NT2/D1 (cell line): ENCODE measurements at regions not wholly inside any gene's neighbourhood (a gene's known extent, or its start where the extent isn't known, plus 50 kb on each side); places are given as distances from the start of the nearest gene placed in this dataset.

Experiments
- YY1 ChIP-seq: IDR thresholded peaks from 2 replicates; pipeline ENCODE4 v1.6.1; 2011; ENCODE audit not compliant: insufficient read length, insufficient read depth
- ZNF274 ChIP-seq: IDR thresholded peaks from 2 replicates; pipeline ENCODE4 v1.6.1; 2011; ENCODE audit warnings: mild to moderate bottlenecking, low read depth, low read length

- TF ChIP-seq YY1 (no peak), ZNF274 (no peak)
Measured at GRCh38 chr11:38159038-38159437, 1561.0 kb upstream of the RAG2 start.
